Fibroblast of skin of right biceps (primary cell): ENCODE measurements at regions not wholly inside any gene's neighbourhood (a gene's known extent, or its start where the extent isn't known, plus 50 kb on each side); places are given as distances from the start of the nearest gene placed in this dataset.

ENCODE experiments used
- DNase-seq: peaks from one replicate; pipeline ENCODE4 v3.0.0-alpha.2; 2013

- no peak for DNase-seq
These were observed 259.6 kb downstream of the FLRT2 start for GRCh38 chr14:85789506-85789905.

- no peak for DNase-seq
These were observed 258.7 kb downstream of the FLRT2 start for GRCh38 chr14:85788470-85789233.

GRCh38 chr14:85766295-85766694, 236.4 kb downstream of the FLRT2 start:
- DNase-seq = no peak

GRCh38 chr14:85764822-85765221, 234.9 kb downstream of the FLRT2 start:
- DNase-seq = peak; percentile 1

GRCh38 chr14:85762526-85762925, 232.6 kb downstream of the FLRT2 start:
- no peak for DNase-seq

GRCh38 chr14:85752175-85752574, 222.2 kb downstream of the FLRT2 start:
- no peak for DNase-seq

GRCh38 chr14:85744573-85744972, 214.6 kb downstream of the FLRT2 start:
- no peak for DNase-seq

GRCh38 chr14:85732031-85732430, 202.1 kb downstream of the FLRT2 start:
- no peak for DNase-seq

- DNase-seq = peak; percentile 93
These were observed 201.2 kb downstream of the FLRT2 start for GRCh38 chr14:85731186-85731585.

GRCh38 chr14:85728476-85729065, 198.6 kb downstream of the FLRT2 start:
- no peak for DNase-seq

GRCh38 chr14:85714069-85714468, 184.1 kb downstream of the FLRT2 start:
- no peak for DNase-seq

GRCh38 chr14:85711620-85712019, 181.7 kb downstream of the FLRT2 start:
- no peak for DNase-seq
